Tibial nerve (tissue), 4 donors: ENCODE measurements at regions not wholly inside any gene's neighbourhood (a gene's known extent, or its start where the extent isn't known, plus 50 kb on each side); places are given as distances from the start of the nearest gene placed in this dataset.

Experiments
- CTCF ChIP-seq, 5 experiments: fragments of 200-600 bp in 3 of 5; fragments of 450-650 bp in 2 of 5; sonication (generic) in 3 of 5; IDR thresholded peaks; one replicate each; pipeline ENCODE4 v1.5.1; 2016 to 2019; ENCODE audit warnings: antibody characterized with exemption in 5 of 5, mild to moderate bottlenecking in 3 of 5, moderate library complexity in 2 of 5
- EP300 ChIP-seq, 2 donors: sonication (generic); formaldehyde crosslinking; IDR thresholded peaks; one replicate each; pipeline ENCODE4 v1.6.1; 2017; ENCODE audit warnings: antibody characterized with exemption in 2 of 2, mild to moderate bottlenecking in 1 of 2
- POLR2A ChIP-seq, 2 donors: fragments of 450-650 bp; IDR thresholded peaks; one replicate each; pipeline ENCODE4 v1.6.1; 2017; ENCODE audit warnings: antibody characterized with exemption in 2 of 2, mild to moderate bottlenecking in 2 of 2, moderate library complexity in 2 of 2

GRCh38 chr12:3363608-3364007 is 127.4 kb upstream of the PRMT8 start:
- TF ChIP-seq POLR2A (IDR thresholded peaks at IDR 0.05) (no peak), CTCF (IDR thresholded peaks at IDR 0.05) (no peak), EP300 (IDR thresholded peaks at IDR 0.05) (peak; percentile 15 to 36)
